ENCODE measurements at regions not wholly inside any gene's neighbourhood (a gene's known extent, or its start where the extent isn't known, plus 50 kb on each side); places are given as distances from the start of the nearest gene placed in this dataset.

DNA sequence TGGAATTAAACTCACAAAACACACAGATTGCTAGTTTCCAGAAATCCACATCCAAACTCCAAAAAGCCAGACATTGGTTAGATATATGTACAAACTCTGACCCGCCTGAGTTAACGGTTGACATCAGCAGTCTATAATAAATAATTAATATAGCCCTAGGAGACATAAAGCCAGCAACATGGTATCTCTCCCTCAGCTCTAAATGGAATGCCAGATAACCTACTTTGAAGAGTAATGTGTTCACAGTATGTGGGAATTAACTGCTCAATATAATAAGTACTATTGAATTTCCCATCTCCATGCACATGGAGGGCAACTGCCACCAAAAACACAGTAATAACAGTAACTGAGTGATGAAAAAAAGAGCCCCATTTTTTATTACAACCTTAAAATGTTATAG is 383.2 kb downstream of the CD83 start:
- Mint-ChIP-seq H3K9me3 (peaks cover 0 to 13% (median 12%) of the 10 kb centered on the region in 3 donors), H3K27me3 (no peaks in the 10 kb centered on the region), H3K36me3 (peaks cover 13% of the 10 kb centered on the region), H3K4me1 (peaks cover 0 to 2% (median 1%) of the 10 kb centered on the region in 3 donors), H3K4me3 (no peak overlapping the region), H3K27ac (no peak overlapping the region)

DNA sequence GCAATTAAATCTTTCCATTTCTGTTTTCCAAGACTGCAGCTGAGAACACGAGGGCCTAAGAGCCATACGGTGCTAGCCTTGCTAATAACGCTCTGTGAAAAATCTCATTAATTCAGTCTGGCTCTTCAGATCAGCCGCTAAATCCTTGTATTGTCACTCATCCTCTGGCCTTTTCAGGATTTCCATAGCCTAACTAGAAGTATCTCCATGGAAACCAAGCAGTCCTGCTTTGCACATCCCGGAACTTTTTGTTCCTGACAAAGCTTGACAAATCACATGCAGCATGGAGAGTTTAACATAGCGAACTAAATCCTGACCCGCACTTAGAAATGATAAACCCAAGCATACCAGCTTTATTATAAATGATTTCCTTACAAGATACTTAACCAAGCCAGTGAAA is 383.7 kb downstream of the CD83 start:
- Mint-ChIP-seq H3K27ac (no peak overlapping the region), H3K4me1 (peaks cover 0 to 2% (median 1%) of the 10 kb centered on the region in 3 donors), H3K4me3 (no peak overlapping the region), H3K36me3 (peaks cover 11% of the 10 kb centered on the region), H3K9me3 (peaks cover 0 to 10% (median 9%) of the 10 kb centered on the region in 3 donors), H3K27me3 (no peaks in the 10 kb centered on the region)

DNA sequence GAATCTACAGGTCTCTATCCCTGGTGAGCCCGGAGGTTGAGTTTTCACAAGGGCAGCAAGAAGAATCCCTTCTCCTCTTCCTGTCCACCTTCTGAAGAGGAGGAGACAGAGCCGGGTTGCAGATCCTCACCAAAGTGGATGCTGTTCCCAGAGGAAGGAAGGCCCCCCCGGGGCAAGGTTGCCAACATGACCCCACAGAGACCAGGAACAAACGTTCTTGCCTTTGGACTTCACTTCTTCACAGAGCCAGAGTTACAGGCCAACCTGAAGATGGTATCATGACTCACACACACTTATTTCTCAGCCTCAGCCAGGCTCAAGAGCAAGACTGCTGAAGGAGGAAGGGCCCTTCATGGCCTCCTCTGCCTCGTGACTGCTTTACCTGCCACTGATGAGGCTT is 384.3 kb downstream of the CD83 start:
- peaks cover 0 to 3% (median 2%) of the 10 kb centered on the region in 3 donors for H3K4me1 Mint-ChIP-seq
- peaks cover 8% of the 10 kb centered on the region for H3K36me3 Mint-ChIP-seq
- H3K4me3 Mint-ChIP-seq: no peak overlapping the region
- H3K27me3 Mint-ChIP-seq: no peaks in the 10 kb centered on the region
- no peak overlapping the region for H3K27ac Mint-ChIP-seq
- peaks cover 0 to 6% (median 2%) of the 10 kb centered on the region in 3 donors for H3K9me3 Mint-ChIP-seq

- Mint-ChIP-seq H3K9me3 (peaks cover 0 to 3% (median 0%) of the 10 kb centered on the region in 3 donors), H3K36me3 (peaks cover 8% of the 10 kb centered on the region), H3K4me1 (peaks cover 0 to 3% (median 2%) of the 10 kb centered on the region in 3 donors), H3K27ac (no peak overlapping the region), H3K27me3 (no peaks in the 10 kb centered on the region), H3K4me3 (no peak overlapping the region)
These were observed 385.0 kb downstream of the CD83 start for GRCh38 chr6:14502551-14502950.

- Mint-ChIP-seq H3K4me3 (no peak overlapping the region), H3K27ac (no peak overlapping the region), H3K4me1 (peaks cover 0 to 2% (median 2%) of the 10 kb centered on the region in 3 donors), H3K27me3 (no peaks in the 10 kb centered on the region), H3K36me3 (peaks cover 2% of the 10 kb centered on the region), H3K9me3 (no peaks in the 10 kb centered on the region)
These were observed 387.8 kb downstream of the CD83 start for GRCh38 chr6:14505401-14505800.

GRCh38 chr6:14506656-14507246 is 389.2 kb downstream of the CD83 start:
- Mint-ChIP-seq H3K27me3 (no peaks in the 10 kb centered on the region), H3K4me3 (no peak overlapping the region), H3K36me3 (peaks cover 5% of the 10 kb centered on the region), H3K9me3 (no peaks in the 10 kb centered on the region), H3K27ac (peak overlapping the region in 1 of 3 donors; percentile 83), H3K4me1 (peaks cover 0 to 2% (median 0%) of the 10 kb centered on the region in 3 donors)

GRCh38 chr6:14509120-14509519 is 391.5 kb downstream of the CD83 start:
- H3K27ac Mint-ChIP-seq: peak overlapping the region in 1 of 3 donors; percentile 13
- peaks cover 0 to 2% (median 0%) of the 10 kb centered on the region in 3 donors for H3K4me1 Mint-ChIP-seq
- H3K27me3 Mint-ChIP-seq: peaks cover 2% of the 10 kb centered on the region
- no peak overlapping the region for H3K4me3 Mint-ChIP-seq
- H3K36me3 Mint-ChIP-seq: peaks cover 9% of the 10 kb centered on the region
- peaks cover 0 to 3% (median 0%) of the 10 kb centered on the region in 3 donors for H3K9me3 Mint-ChIP-seq

DNA sequence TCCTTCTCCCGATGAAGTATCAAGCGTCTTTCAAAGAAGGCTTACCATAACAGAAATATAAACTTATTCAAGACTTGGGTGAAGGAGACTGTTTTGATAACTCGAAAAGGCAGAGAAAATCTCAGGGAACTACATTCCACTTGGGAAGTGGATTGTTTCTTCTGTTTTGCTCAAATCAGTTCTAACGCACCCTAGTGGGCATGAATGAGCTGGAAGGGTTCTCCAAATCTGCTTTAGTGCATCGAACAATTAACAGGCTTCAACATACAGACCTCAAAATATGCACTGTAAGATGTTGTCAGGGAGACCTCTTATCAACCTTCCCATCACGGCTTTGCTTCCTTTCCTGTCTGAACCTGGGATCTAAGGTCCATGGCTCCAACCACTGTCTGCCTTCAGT is 392.5 kb downstream of the CD83 start:
- H3K4me1 Mint-ChIP-seq: peaks cover 0 to 2% (median 0%) of the 10 kb centered on the region in 3 donors
- H3K4me3 Mint-ChIP-seq: no peak overlapping the region
- H3K9me3 Mint-ChIP-seq: peaks cover 0 to 3% (median 0%) of the 10 kb centered on the region in 3 donors
- H3K36me3 Mint-ChIP-seq: peaks cover 9% of the 10 kb centered on the region
- H3K27ac Mint-ChIP-seq: no peak overlapping the region
- peaks cover 2% of the 10 kb centered on the region for H3K27me3 Mint-ChIP-seq

DNA sequence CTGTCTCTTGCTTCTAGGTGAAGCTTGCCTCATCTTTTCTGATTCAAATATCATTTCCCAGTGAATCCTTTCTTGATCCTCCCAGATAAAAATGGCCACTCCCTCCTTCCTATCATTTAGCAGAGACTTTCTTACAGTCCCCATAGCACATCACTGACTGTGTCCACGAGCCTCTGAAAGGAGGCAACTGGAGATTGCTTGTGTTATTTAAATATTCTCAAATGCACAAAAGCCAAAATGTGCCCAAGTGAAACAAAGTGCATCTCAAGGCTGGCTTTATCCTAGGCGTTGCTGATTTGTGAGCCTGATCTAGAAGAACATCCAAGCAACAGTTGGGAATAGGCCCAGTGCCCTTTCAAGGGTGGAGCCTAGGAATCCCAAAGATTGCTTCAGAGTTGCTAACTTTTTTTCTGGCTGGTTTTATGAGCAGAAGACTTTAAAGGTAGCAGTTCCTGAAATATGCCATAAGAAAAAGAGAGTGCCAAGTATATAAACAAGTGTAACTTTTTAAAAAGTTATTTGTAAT is 393.6 kb downstream of the CD83 start:
- peaks cover 12% of the 10 kb centered on the region for H3K36me3 Mint-ChIP-seq
- H3K9me3 Mint-ChIP-seq: peaks cover 0 to 3% (median 0%) of the 10 kb centered on the region in 3 donors
- peaks cover 2% of the 10 kb centered on the region for H3K27me3 Mint-ChIP-seq
- H3K27ac Mint-ChIP-seq: no peak overlapping the region
- H3K4me1 Mint-ChIP-seq: peaks cover 0 to 2% (median 1%) of the 10 kb centered on the region in 3 donors
- no peak overlapping the region for H3K4me3 Mint-ChIP-seq

DNA sequence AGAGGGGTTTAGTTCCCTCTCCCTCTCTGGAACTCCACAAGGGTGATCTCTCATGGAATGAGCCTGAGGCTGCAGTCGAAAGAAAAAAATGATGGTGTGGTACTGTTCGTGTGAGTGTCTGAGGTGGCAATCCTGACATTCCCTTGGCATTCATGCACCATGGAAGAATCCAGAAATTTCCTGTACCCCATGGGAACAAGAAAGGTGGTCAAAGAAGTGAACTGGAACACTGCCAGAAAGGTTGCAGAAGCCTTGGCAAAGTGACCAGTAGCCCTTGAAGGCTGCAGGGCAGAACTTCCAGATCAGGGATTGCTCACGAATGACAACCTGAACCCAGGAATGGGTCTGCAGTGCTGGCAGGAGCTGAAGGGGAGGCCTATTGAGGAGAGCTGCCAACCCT is 394.7 kb downstream of the CD83 start:
- peaks cover 0 to 7% (median 0%) of the 10 kb centered on the region in 3 donors for H3K4me1 Mint-ChIP-seq
- H3K9me3 Mint-ChIP-seq: peaks cover 0 to 3% (median 0%) of the 10 kb centered on the region in 3 donors
- peaks cover 2% of the 10 kb centered on the region for H3K27me3 Mint-ChIP-seq
- H3K36me3 Mint-ChIP-seq: peaks cover 14% of the 10 kb centered on the region
- H3K4me3 Mint-ChIP-seq: peak overlapping the region in 1 of 4 donors; percentile 6
- H3K27ac Mint-ChIP-seq: no peak overlapping the region

DNA sequence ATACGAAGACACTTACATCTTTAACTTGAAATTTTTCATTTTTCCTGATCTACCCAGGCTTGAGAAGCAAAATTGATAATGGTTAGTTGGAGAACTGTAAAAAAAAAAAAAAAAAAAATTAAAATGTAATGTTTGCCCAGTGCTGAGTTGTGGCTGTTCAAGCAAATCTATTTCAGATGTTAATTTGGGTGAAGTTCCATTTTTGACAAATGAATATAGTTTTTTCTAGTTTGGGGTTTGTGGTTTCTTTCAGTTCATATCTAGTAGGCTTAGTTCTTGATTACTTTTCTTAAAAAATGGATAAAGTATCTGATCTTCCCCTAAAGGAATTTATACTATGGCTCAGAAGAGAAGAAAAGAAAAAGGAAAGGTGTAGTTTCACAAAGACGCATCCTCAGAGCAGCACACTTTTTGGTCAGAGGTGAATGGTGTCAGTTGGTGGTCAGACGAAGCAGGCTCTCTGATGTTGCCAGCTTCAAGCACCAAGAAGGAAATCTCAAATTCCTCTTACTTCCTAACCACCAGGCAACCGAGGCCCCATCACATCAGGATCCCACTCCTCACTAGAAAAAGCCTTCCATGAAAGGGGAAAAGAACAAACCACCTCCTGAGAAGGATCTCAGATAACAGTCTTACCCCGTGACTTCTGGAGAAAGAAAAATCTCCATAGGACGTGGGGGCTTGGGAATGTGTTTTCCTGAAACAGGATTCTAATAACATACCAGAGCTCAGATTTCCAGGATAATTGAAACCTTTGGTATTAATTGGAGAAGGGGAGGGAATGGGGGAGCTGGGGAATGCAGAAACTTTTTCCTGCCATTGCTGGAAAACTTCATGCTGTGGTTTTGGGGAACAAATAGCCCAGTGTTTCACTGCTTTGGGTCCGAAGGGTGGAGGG is 396.2 kb downstream of the CD83 start:
- H3K4me1 Mint-ChIP-seq: peaks cover 0 to 7% (median 0%) of the 10 kb centered on the region in 3 donors
- peaks cover 14% of the 10 kb centered on the region for H3K36me3 Mint-ChIP-seq
- no peak overlapping the region for H3K4me3 Mint-ChIP-seq
- no peak overlapping the region for H3K27ac Mint-ChIP-seq
- peaks cover 0 to 3% (median 0%) of the 10 kb centered on the region in 3 donors for H3K9me3 Mint-ChIP-seq
- peaks cover 2% of the 10 kb centered on the region for H3K27me3 Mint-ChIP-seq

DNA sequence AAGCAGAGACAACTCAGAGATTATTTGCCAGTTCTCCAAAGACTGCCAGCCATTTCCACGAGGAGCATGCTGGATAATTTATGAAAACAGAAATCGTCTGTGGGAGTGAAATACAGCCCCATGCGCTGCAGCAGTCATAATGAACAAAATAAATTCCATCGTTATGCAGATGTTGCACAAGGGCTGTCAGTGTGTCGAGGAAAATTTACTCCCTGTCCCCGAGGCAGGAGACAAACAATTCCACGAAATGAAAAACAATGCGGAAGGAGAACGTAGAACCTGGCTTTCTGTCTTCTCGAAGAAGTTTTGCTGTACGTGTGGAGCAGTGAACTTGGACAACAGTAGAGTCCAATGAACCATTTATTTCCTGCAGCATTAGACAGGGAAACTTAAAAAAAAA is 399.4 kb downstream of the CD83 start:
- peaks cover 2% of the 10 kb centered on the region for H3K27me3 Mint-ChIP-seq
- peaks cover 0 to 3% (median 0%) of the 10 kb centered on the region in 3 donors for H3K9me3 Mint-ChIP-seq
- no peak overlapping the region for H3K27ac Mint-ChIP-seq
- H3K4me3 Mint-ChIP-seq: no peak overlapping the region
- peaks cover 11% of the 10 kb centered on the region for H3K36me3 Mint-ChIP-seq
- H3K4me1 Mint-ChIP-seq: peaks cover 0 to 7% (median 0%) of the 10 kb centered on the region in 3 donors

- Mint-ChIP-seq H3K4me3 (no peak overlapping the region), H3K9me3 (peaks cover 0 to 3% (median 0%) of the 10 kb centered on the region in 3 donors), H3K4me1 (peaks cover 0 to 7% (median 0%) of the 10 kb centered on the region in 3 donors), H3K27ac (no peak overlapping the region), H3K36me3 (peaks cover 8% of the 10 kb centered on the region), H3K27me3 (peaks cover 1% of the 10 kb centered on the region)
These were observed 400.0 kb downstream of the CD83 start for GRCh38 chr6:14517516-14518105.

DNA sequence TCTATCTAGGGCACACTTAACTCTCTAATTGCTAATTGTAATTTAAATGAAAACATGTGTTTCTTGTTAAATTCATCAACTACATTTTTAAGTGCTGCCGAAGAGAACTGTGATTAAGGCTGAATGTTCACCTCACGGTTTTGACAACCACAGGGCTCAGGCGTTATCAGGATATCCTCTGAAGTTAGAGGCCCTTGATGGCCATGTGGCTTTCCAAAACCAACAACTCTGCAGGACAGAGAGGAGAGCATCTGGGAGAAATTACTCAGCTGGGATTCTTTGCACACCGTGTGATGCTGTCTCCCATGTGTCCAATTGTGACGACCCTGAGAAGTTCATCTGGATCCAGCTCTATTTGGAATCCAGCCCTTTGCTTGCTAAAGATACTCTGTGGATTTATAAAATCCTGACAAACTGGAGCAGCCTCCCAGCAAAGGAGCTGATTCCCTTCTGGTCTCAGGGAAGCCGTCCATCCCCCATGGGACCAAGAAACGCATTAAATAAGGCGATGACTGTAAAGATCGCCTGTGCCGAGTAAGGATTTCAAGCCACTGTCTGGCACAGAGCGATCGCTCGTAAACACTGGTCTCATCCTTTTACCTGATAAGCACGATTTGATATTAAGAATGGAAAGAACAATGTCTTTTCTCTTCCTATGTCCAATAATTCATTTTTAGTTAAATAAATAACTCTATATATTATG is 401.1 kb downstream of the CD83 start:
- Mint-ChIP-seq H3K4me3 (no peak overlapping the region), H3K27me3 (peaks cover 1% of the 10 kb centered on the region), H3K36me3 (peaks cover 9% of the 10 kb centered on the region), H3K4me1 (peaks cover 0 to 7% (median 2%) of the 10 kb centered on the region in 3 donors), H3K27ac (no peak overlapping the region), H3K9me3 (no peaks in the 10 kb centered on the region)

All from IgD-negative memory B cell (primary cell).